ENCODE measurements at regions not wholly inside any gene's neighbourhood (a gene's known extent, or its start where the extent isn't known, plus 50 kb on each side); places are given as distances from the start of the nearest gene placed in this dataset.

DNA sequence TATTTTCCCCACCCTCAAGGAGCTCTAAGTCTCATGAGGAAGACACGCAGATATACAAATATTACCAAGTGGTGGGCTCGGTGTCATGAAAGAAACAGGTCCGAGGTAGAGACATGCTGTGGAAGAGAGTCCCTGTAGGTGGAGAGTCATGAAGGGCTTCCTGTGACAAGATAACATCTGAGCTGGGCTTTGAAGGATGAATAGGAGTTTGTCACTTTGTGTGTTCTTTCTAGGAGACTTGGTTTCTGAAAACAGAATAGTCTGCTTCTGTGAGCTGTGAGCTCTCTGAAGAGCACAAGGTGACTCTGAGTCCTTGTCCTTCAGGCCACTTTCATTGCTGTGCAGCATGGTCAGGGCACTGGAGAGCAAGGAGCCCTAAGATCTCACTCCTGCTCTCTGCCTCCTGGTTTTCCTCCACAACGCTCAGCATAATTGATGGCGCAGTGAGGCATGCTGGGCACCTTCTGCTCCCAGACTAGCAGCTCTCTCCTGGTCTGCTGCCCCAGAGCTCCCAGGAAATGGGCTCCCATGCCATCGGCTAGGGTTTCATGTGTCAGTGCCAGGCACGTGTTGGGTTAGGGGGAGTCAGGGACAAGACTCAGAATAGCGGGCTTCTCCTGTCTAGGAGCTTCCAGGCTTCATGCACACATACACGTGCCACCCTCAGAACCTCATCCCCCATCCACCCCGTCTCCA lies 209.9 kb upstream of the CSF3R start:
- TF ChIP-seq, protein P1, sequence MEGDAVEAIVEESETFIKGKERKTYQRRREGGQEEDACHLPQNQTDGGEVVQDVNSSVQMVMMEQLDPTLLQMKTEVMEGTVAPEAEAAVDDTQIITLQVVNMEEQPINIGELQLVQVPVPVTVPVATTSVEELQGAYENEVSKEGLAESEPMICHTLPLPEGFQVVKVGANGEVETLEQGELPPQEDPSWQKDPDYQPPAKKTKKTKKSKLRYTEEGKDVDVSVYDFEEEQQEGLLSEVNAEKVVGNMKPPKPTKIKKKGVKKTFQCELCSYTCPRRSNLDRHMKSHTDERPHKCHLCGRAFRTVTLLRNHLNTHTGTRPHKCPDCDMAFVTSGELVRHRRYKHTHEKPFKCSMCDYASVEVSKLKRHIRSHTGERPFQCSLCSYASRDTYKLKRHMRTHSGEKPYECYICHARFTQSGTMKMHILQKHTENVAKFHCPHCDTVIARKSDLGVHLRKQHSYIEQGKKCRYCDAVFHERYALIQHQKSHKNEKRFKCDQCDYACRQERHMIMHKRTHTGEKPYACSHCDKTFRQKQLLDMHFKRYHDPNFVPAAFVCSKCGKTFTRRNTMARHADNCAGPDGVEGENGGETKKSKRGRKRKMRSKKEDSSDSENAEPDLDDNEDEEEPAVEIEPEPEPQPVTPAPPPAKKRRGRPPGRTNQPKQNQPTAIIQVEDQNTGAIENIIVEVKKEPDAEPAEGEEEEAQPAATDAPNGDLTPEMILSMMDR (IDR thresholded peaks at IDR 0.05): no peak
- intact Hi-C loops (cut with DNase I, micrococcal nuclease): no loop called here
- no peaks in the 10 kb centered on the region for H3K4me1 ChIP-seq (ENCODE audit: insufficient read depth, low read length)
- DNase-seq (no peak), ATAC-seq (ENCODE audit: poor library complexity) (no peak)
- no peaks in the 10 kb centered on the region for H3K36me3 ChIP-seq (ENCODE audit: insufficient read depth, low read length)
- H3K9me3 ChIP-seq (ENCODE audit: control insufficient read depth in 1 of 2, insufficient read depth in 1 of 2, low read length in 2 of 2): no peaks in the 10 kb centered on the region
- H3K27me3 ChIP-seq (ENCODE audit: control insufficient read depth in 1 of 2, insufficient read depth in 2 of 2, low read length in 2 of 2): peaks cover 4 to 13% of the 10 kb centered on the region in 2 experiments
- H3K4me3 Mint-ChIP-seq: no peak overlapping the region
- H3K27ac ChIP-seq (ENCODE audit: low read depth in 1 of 2, low read length in 2 of 2): no peak overlapping the region
- H3K27me3 Mint-ChIP-seq: peaks cover 19% of the 10 kb centered on the region
- H3K4me3 ChIP-seq (ENCODE audit: low read length): no peak overlapping the region
- H3K36me3 Mint-ChIP-seq (ENCODE audit: low read depth): no peaks in the 10 kb centered on the region
- H3K4me1 Mint-ChIP-seq (ENCODE audit: low read depth): no peaks in the 10 kb centered on the region
- ChIA-PET CTCF (no interaction called here), POLR2A (no interaction called here)
- H3K27ac Mint-ChIP-seq: no peak overlapping the region
- no peaks in the 10 kb centered on the region for H3K9me3 Mint-ChIP-seq

DNA sequence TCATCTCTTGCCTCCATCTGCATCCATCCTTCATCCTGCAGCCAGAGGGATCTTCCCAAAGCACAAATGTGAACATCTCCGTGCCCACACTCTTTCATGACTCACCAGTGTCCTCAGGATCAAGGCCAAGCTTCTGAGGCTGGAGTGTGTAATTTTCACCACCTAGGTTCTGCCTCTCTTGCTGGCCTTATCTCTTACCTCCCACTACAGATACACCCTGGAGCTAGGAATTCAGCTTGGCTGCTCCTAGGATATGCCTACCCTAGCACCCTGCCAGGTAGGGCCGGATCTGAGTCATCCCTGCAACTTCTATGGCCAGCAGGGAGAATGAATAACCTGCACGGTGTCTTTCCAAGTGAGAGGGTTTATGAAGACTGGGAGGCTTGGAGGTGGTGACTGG lies 208.7 kb upstream of the CSF3R start:
- TF ChIP-seq, protein P1 (IDR thresholded peaks at IDR 0.05): no peak
- no peak for ATAC-seq (ENCODE audit: poor library complexity)
- H3K4me3 Mint-ChIP-seq: no peak overlapping the region
- Histone ChIP-seq H3K27me3 (ENCODE audit: control insufficient read depth in 1 of 2, insufficient read depth in 2 of 2, low read length in 2 of 2) (peaks cover 13 to 25% of the 10 kb centered on the region in 2 experiments), H3K4me3 (ENCODE audit: low read length) (no peak overlapping the region), H3K4me1 (ENCODE audit: insufficient read depth, low read length) (no peaks in the 10 kb centered on the region), H3K27ac (ENCODE audit: low read depth in 1 of 2, low read length in 2 of 2) (no peak overlapping the region), H3K9me3 (ENCODE audit: control insufficient read depth in 1 of 2, insufficient read depth in 1 of 2, low read length in 2 of 2) (no peaks in the 10 kb centered on the region), H3K36me3 (ENCODE audit: insufficient read depth, low read length) (no peaks in the 10 kb centered on the region)
- intact Hi-C loops (cut with DNase I, micrococcal nuclease): no loop called here
- H3K27ac Mint-ChIP-seq: no peak overlapping the region
- no peaks in the 10 kb centered on the region for H3K9me3 Mint-ChIP-seq
- peaks cover 29% of the 10 kb centered on the region for H3K27me3 Mint-ChIP-seq
- ChIA-PET POLR2A (no interaction called here), CTCF (no interaction called here)
- no peaks in the 10 kb centered on the region for H3K4me1 Mint-ChIP-seq (ENCODE audit: low read depth)
- H3K36me3 Mint-ChIP-seq (ENCODE audit: low read depth): no peaks in the 10 kb centered on the region
- DNase-seq: no peak

DNA sequence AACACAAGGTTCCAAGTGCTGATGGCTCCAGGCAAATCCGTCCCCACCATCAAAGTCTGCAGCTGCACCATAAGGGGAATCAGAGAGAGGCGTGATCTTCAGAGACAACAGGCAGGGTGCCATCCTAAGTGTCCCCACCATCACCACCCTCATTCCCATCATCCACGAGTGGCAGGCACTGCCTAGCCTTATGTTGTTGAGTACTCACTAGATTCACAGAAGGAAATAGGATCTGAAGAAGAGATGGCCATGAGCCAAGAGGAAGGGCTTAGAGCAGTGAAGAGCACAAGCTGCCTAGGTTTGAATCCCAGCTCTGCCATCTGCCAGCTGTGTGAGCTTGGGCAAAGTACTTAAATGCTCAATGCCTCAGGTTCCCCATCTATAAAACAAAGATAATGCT lies 207.3 kb upstream of the CSF3R start:
- Mint-ChIP-seq H3K36me3 (ENCODE audit: low read depth) (no peaks in the 10 kb centered on the region), H3K27ac (no peak overlapping the region), H3K27me3 (peaks cover 36% of the 10 kb centered on the region), H3K9me3 (no peaks in the 10 kb centered on the region), H3K4me1 (ENCODE audit: low read depth) (no peaks in the 10 kb centered on the region), H3K4me3 (no peak overlapping the region)
- Histone ChIP-seq H3K9me3 (ENCODE audit: control insufficient read depth in 1 of 2, insufficient read depth in 1 of 2, low read length in 2 of 2) (no peaks in the 10 kb centered on the region), H3K36me3 (ENCODE audit: insufficient read depth, low read length) (no peaks in the 10 kb centered on the region), H3K27me3 (ENCODE audit: control insufficient read depth in 1 of 2, insufficient read depth in 2 of 2, low read length in 2 of 2) (peaks cover 13 to 25% of the 10 kb centered on the region in 2 experiments), H3K27ac (ENCODE audit: low read depth in 1 of 2, low read length in 2 of 2) (no peak overlapping the region), H3K4me3 (ENCODE audit: low read length) (no peak overlapping the region), H3K4me1 (ENCODE audit: insufficient read depth, low read length) (no peaks in the 10 kb centered on the region)
- no peak for ATAC-seq (ENCODE audit: poor library complexity)
- intact Hi-C loops (cut with DNase I, micrococcal nuclease): no loop called here
- ChIA-PET POLR2A (no interaction called here), CTCF (no interaction called here)
- TF ChIP-seq, protein P1 (IDR thresholded peaks at IDR 0.05): no peak
- DNase-seq: no peak

All from CD4-positive, alpha-beta T cell (primary cell).